ENCODE measurements at regions not wholly inside any gene's neighbourhood (a gene's known extent, or its start where the extent isn't known, plus 50 kb on each side); places are given as distances from the start of the nearest gene placed in this dataset.
"Not testable (repeated sequence)": the region's sequence is repeated elsewhere in the genome, so short reads cannot be mapped to it uniquely, and the experiment has no call there.

DNA sequence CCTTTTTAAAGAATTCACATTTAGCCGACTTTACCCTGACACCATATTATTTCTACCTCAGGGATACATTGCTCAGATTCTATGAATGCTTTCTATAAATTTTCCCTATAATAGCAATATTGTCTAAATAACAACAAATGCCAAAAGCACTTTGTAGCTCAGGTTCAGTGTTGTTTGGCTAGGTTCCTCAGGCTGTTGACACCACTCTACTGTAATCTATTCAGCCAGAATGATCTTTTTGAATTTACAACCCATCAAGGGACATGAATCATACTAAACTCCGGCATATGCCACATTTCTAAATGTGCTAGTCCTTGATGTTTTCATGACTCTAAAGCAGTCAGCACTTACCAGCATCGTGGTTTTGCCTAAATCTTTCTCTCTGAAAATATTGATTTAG is 641.5 kb upstream of the CDH10 start:
- Histone ChIP-seq H3K4me1 (no peaks in the 10 kb centered on the region), H3K27me3 (no peaks in the 10 kb centered on the region), H3K9me3 (peaks cover 0 to 21% (median 3%) of the 10 kb centered on the region in 11 donors), H3K4me3 (no peak overlapping the region), H3K36me3 (no peaks in the 10 kb centered on the region), H3K27ac (no peak overlapping the region)
- 65 to 69% methylated on average over 3 of the region's 3 CpGs for WGBS, 2 donors
- DNase-seq, result no peak
- ATAC-seq, result no peak
- no peak for TF ChIP-seq CTCF (IDR thresholded peaks at IDR 0.05)
- intact Hi-C loops (cut with DNase I), result no loop called here

DNA sequence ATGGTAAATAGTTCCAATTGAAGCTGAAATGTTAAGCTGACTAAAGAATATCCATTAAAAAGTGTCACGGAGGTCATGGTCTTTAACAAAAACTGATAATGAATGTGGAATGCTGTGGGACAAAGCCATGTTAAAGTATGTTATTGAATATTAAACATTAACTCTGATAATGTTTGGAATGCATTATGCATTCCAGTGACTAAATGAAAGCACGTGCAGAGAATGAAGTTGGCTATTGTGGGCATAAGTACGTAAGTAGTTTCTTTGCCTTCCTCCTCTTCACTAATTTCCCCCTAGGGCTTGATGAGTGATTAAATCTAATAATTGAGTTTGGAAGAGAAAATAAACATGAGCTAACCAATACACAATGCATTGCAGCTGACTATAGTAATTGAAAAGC is 640.4 kb upstream of the CDH10 start:
- intact Hi-C loops (cut with DNase I), result no loop called here
- no peak for TF ChIP-seq CTCF (IDR thresholded peaks at IDR 0.05)
- Histone ChIP-seq H3K9me3 (peaks cover 0 to 20% (median under 1%) of the 10 kb centered on the region in 11 donors), H3K4me3 (no peak overlapping the region), H3K4me1 (no peaks in the 10 kb centered on the region), H3K27ac (no peak overlapping the region), H3K27me3 (no peaks in the 10 kb centered on the region), H3K36me3 (no peaks in the 10 kb centered on the region)
- 40 to 59% methylated on average over 3 of the region's 3 CpGs for WGBS, 2 donors
- no peak for DNase-seq
- ATAC-seq, result no peak

- peaks cover 0 to 57% (median 12%) of the 10 kb centered on the region in 11 donors for H3K9me3 ChIP-seq
- H3K27me3 ChIP-seq; H3K4me3 ChIP-seq; H3K4me1 ChIP-seq; H3K36me3 ChIP-seq; intact Hi-C loops (cut with DNase I); ATAC-seq; H3K27ac ChIP-seq; DNase-seq: not testable (repeated sequence)
- WGBS, 2 donors, result 89 to 90% methylated on average over 14 of the region's 14 CpGs
Observed at GRCh38 chr5:25263507-25263906, 618.7 kb upstream of the CDH10 start.

DNA sequence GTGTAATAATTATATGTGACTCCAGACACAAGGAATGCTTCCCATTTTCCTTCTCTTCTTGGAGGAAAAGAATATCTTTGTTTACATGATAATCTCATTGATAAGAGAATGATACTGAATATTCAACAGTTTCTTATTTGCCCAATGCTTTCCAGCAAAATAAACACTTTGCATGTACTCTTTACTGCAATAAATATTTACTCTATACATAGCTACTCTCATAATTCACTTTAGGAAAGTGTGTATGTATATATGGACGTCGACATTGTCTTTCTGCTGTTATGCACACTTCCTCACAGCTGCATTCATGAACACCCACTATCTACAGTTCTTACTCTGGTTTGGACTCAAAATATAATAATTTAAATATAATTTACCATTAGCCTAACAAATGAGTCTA is 617.4 kb upstream of the CDH10 start:
- intact Hi-C loops (cut with DNase I), result no loop called here
- Histone ChIP-seq H3K27ac (no peak overlapping the region), H3K36me3 (no peaks in the 10 kb centered on the region), H3K4me1 (no peaks in the 10 kb centered on the region), H3K4me3 (no peak overlapping the region), H3K9me3 (peaks cover 0 to 44% (median 6%) of the 10 kb centered on the region in 11 donors), H3K27me3 (no peaks in the 10 kb centered on the region)
- 74 to 78% methylated on average over 2 of the region's 2 CpGs for WGBS, 2 donors
- ATAC-seq (no peak), DNase-seq (no peak)
- TF ChIP-seq CTCF (IDR thresholded peaks at IDR 0.05), result no peak

DNA sequence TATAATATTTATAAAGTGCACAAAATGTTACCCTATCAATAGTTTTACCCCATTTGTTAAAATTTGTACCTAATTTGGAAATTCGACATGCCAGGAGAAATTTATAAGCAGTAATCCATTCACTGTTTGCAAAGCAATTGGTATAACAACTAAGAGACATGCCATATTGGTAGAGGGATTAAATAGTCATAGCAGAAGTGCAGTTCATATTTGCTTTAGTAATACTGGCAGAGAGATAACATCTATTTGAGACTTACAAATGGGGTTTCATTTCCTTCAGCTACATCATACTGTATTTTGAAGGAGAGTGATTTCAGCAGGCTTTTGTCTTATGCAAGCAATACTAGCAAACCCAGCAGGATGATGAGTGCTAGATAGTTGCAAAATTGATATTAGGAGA is 610.4 kb upstream of the CDH10 start:
- H3K4me3 ChIP-seq, result no peak overlapping the region
- no peak for TF ChIP-seq CTCF (IDR thresholded peaks at IDR 0.05)
- no peak overlapping the region for H3K27ac ChIP-seq
- peaks cover 0 to 9% (median 0%) of the 10 kb centered on the region in 11 donors for H3K9me3 ChIP-seq
- H3K36me3 ChIP-seq, result no peaks in the 10 kb centered on the region
- H3K27me3 ChIP-seq, result no peaks in the 10 kb centered on the region
- H3K4me1 ChIP-seq, result no peaks in the 10 kb centered on the region
- intact Hi-C loops (cut with DNase I), result no loop called here
- ATAC-seq (no peak), DNase-seq (no peak)
- 62 to 74% methylated on average over 1 of the region's 1 CpG for WGBS, 2 donors

Measured in heart right ventricle (tissue), 16 donors.